Endothelial cell of umbilical vein (primary cell): ENCODE measurements at regions not wholly inside any gene's neighbourhood (a gene's known extent, or its start where the extent isn't known, plus 50 kb on each side); places are given as distances from the start of the nearest gene placed in this dataset.
A peak's percentile ranks its signal among the peaks of the same experiment; 100 is the strongest.

Source experiments
- CTCF ChIP-seq, 2 donors: IDR thresholded peaks; 1 replicate in 1 of 2; 2 replicates in 1 of 2; pipeline ENCODE4 v1.5.1; 2011; ENCODE audit warnings: low read length in 2 of 2, mild to moderate bottlenecking in 2 of 2, moderate library complexity in 2 of 2, control low read depth in 1 of 2, inconsistent platforms in 1 of 2, low read depth in 1 of 2; ENCODE audit not compliant: insufficient read depth in 1 of 2; ENCODE audit errors: extremely low read depth in 1 of 2
- EZH2 ChIP-seq: IDR thresholded peaks from 2 replicates; pipeline ENCODE4 v1.6.1; 2012; ENCODE audit warnings: borderline replicate concordance, low read depth, mild to moderate bottlenecking, moderate library complexity, low read length, inconsistent platforms; ENCODE audit not compliant: severe bottlenecking
- MAX ChIP-seq: IDR thresholded peaks from 2 replicates; pipeline ENCODE4 v1.6.1; 2011; ENCODE audit not compliant: insufficient read depth, insufficient read length
- POLR2A ChIP-seq: IDR thresholded peaks from 2 replicates; pipeline ENCODE4 v1.6.1; 2012; ENCODE audit warnings: low read depth, mild to moderate bottlenecking, control low read depth, low read length
- POLR2AphosphoS5 ChIP-seq: IDR thresholded peaks from 2 replicates; pipeline ENCODE4 v1.6.1; 2012; ENCODE audit warnings: low read depth, mild to moderate bottlenecking, control low read depth, low read length, moderate library complexity; ENCODE audit not compliant: insufficient read depth

GRCh38 chr10:43857206-43857930 is 208.7 kb upstream of the ZNF32 start:
- TF ChIP-seq CTCF (IDR thresholded peaks at IDR 0.05; ENCODE audit: extremely low read depth in 1 of 2, insufficient read depth in 1 of 2, low read depth in 1 of 2, low read length in 2 of 2): no peak
- TF ChIP-seq EZH2: no peak
- TF ChIP-seq POLR2A: peak; percentile 79
- no peak for TF ChIP-seq MAX
- peak; percentile 98 for TF ChIP-seq POLR2AphosphoS5
